SK-N-MC (cell line): ENCODE measurements at regions not wholly inside any gene's neighbourhood (a gene's known extent, or its start where the extent isn't known, plus 50 kb on each side); places are given as distances from the start of the nearest gene placed in this dataset.
"Not testable (repeated sequence)": the region's sequence is repeated elsewhere in the genome, so short reads cannot be mapped to it uniquely, and the experiment has no call there.

Experiments used
- EZH2 ChIP-seq: fragments of 200-600 bp; sonication (generic); IDR thresholded peaks from one replicate; pipeline ENCODE4 v1.6.1; 2017; ENCODE audit warnings: antibody characterized with exemption
- FOXP2 ChIP-seq: optimal IDR thresholded peaks from 2 replicates; pipeline ENCODE3; 2011; ENCODE audit warnings: mild to moderate bottlenecking, moderate library complexity; ENCODE audit not compliant: insufficient read depth; ENCODE audit errors: extremely low read length, control extremely low read depth
- POLR2AphosphoS5 ChIP-seq: IDR thresholded peaks from 2 replicates; pipeline ENCODE4 v1.6.1; 2012; ENCODE audit warnings: mild to moderate bottlenecking, low read depth, low read length, borderline replicate concordance

DNA sequence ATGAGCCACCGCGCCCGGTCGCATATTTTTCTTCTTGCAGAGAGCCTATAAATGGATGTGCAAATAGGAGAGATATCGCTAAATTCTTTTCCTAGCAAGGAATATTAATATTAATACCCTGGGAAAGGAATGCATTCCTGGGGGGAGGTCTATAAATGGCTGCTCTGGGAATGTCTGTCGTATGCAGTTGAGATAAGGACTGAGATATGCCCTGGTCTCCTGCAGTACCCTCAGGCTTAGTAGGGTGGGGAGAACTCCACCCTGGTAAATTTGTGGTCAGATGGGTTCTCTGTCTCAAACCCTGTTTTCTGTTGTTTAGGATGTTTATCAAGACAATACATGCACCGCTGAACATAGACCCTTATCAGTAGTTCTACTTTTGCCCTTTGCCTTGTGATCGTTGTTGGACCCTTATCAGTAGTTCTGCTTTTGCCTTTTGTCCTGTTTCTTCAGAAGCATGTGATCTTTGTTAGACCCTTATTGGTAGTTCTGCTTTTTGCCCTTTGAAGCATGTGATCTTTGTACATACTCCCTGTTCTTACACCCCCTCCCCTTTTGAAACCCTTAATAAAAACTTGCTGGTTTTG lies 80.7 kb downstream of the SDR9C7 start:
- not testable (repeated sequence) for TF ChIP-seq EZH2, POLR2AphosphoS5, FOXP2
